OCI-LY3 (cell line): ENCODE measurements at regions not wholly inside any gene's neighbourhood (a gene's known extent, or its start where the extent isn't known, plus 50 kb on each side); places are given as distances from the start of the nearest gene placed in this dataset.

Experiments used
- EZH2phosphoT487 ChIP-seq: fragments of 200-600 bp; shearing (Covaris generic); IDR thresholded peaks from 2 replicates; pipeline ENCODE4 v1.6.1; 2018; ENCODE audit warnings: antibody characterized with exemption, mixed run types, low read depth
- TF ChIP-seq, protein P1 (sequence below): fragments of 200-600, 300-600 bp; sonication (generic); IDR thresholded peaks from 2 replicates; pipeline ENCODE4 v1.5.1; 2014; ENCODE audit warnings: antibody characterized with exemption, low read length, low read depth

DNA sequence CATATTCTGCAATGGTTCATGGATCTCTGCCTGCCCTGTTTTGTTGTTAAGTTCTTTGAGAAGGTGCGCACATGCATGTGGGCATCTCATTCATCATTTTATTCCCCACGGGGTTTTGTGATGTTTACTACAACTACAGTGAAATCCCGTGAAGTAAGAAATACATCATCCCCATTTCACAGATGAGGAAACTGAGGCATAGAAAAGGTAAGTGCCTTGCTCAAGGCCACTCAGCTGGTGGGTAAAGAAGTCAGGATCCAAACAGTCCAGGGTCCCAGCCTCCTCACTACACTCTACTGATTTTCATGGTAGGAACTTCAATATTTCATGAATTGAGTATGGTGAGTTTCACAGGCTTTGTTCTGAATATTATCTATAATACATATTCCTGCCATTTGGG lies 72.6 kb downstream of the CYP26A1 start:
- TF ChIP-seq, protein P1, sequence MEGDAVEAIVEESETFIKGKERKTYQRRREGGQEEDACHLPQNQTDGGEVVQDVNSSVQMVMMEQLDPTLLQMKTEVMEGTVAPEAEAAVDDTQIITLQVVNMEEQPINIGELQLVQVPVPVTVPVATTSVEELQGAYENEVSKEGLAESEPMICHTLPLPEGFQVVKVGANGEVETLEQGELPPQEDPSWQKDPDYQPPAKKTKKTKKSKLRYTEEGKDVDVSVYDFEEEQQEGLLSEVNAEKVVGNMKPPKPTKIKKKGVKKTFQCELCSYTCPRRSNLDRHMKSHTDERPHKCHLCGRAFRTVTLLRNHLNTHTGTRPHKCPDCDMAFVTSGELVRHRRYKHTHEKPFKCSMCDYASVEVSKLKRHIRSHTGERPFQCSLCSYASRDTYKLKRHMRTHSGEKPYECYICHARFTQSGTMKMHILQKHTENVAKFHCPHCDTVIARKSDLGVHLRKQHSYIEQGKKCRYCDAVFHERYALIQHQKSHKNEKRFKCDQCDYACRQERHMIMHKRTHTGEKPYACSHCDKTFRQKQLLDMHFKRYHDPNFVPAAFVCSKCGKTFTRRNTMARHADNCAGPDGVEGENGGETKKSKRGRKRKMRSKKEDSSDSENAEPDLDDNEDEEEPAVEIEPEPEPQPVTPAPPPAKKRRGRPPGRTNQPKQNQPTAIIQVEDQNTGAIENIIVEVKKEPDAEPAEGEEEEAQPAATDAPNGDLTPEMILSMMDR = no peak
- TF ChIP-seq EZH2phosphoT487 = no peak
